ENCODE measurements at regions not wholly inside any gene's neighbourhood (a gene's known extent, or its start where the extent isn't known, plus 50 kb on each side); places are given as distances from the start of the nearest gene placed in this dataset.

DNA sequence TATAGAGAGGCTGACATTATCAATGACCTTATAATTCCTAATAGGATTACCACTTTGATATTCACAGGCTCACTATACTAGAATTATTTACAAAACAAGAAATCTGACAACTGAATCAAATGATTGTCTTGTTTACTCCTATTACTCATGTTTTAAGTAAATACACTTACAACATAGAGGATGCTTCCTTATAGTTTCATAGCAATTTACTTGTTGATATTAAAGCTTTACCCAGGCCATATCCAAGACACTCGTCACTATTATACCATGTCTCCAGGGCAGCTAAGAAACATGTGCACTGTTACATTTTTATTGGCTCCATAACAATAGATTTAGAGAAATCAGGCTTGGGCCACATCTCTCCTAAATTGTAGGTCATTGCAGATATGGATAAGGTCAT is 276.9 kb downstream of the HGF start:
- H3K4me1 Mint-ChIP-seq (ENCODE audit: low read depth): no peaks in the 10 kb centered on the region
- H3K4me3 Mint-ChIP-seq: no peak overlapping the region
- TF ChIP-seq, protein P1, sequence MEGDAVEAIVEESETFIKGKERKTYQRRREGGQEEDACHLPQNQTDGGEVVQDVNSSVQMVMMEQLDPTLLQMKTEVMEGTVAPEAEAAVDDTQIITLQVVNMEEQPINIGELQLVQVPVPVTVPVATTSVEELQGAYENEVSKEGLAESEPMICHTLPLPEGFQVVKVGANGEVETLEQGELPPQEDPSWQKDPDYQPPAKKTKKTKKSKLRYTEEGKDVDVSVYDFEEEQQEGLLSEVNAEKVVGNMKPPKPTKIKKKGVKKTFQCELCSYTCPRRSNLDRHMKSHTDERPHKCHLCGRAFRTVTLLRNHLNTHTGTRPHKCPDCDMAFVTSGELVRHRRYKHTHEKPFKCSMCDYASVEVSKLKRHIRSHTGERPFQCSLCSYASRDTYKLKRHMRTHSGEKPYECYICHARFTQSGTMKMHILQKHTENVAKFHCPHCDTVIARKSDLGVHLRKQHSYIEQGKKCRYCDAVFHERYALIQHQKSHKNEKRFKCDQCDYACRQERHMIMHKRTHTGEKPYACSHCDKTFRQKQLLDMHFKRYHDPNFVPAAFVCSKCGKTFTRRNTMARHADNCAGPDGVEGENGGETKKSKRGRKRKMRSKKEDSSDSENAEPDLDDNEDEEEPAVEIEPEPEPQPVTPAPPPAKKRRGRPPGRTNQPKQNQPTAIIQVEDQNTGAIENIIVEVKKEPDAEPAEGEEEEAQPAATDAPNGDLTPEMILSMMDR (IDR thresholded peaks at IDR 0.05): no peak
- H3K27me3 Mint-ChIP-seq (ENCODE audit: insufficient read depth): no peaks in the 10 kb centered on the region
- no peaks in the 10 kb centered on the region for H3K9me3 Mint-ChIP-seq
- no peaks in the 10 kb centered on the region for H3K36me3 Mint-ChIP-seq (ENCODE audit: low read depth)
- no peak overlapping the region for H3K27ac Mint-ChIP-seq
- no peak for DNase-seq

DNA sequence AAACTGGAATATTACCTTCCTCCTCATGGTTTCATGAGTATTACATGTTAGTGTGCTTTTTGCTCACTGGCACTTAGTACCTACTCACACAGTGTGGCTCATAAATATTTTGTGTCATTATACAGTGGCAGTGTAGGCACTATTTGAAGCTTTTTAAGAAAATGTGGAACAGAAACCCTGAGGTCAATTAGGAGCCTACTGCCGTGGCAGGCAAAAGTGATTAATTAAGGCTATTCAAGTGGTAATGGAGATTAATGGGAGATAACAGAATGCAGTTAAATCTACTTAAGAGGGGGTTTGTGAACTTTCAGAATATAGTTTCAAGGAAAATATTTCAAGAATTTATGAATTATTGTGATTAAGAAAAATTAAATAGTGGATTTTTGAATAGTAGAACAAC is 277.6 kb downstream of the HGF start:
- TF ChIP-seq, protein P1 (IDR thresholded peaks at IDR 0.05): no peak
- DNase-seq: no peak
- Mint-ChIP-seq H3K4me3 (no peak overlapping the region), H3K9me3 (no peaks in the 10 kb centered on the region), H3K36me3 (ENCODE audit: low read depth) (no peaks in the 10 kb centered on the region), H3K4me1 (ENCODE audit: low read depth) (no peaks in the 10 kb centered on the region), H3K27ac (no peak overlapping the region), H3K27me3 (ENCODE audit: insufficient read depth) (no peaks in the 10 kb centered on the region)

DNA sequence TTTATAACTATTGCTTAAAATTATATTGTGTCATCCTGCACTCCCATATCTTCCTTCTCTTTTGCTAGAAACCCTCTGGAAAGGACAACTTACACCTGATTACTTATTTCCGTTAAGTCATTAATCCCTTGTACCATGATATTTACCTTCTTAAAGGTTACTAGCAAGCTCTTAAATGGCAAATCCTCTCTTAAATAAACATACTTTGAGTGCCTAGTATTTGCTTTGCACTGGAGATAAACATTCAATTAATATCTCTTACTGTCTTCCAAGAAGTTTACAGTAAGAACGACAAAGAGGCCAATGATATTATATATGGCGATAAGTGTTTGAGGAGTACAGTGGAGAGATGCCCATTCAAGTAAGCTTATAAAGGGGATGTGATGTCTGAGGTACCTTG is 278.3 kb downstream of the HGF start:
- no peak overlapping the region for H3K4me3 Mint-ChIP-seq
- H3K4me1 Mint-ChIP-seq (ENCODE audit: low read depth): no peaks in the 10 kb centered on the region
- H3K27me3 Mint-ChIP-seq (ENCODE audit: insufficient read depth): no peaks in the 10 kb centered on the region
- H3K9me3 Mint-ChIP-seq: no peaks in the 10 kb centered on the region
- TF ChIP-seq, protein P1 (IDR thresholded peaks at IDR 0.05): no peak
- no peak for DNase-seq
- H3K27ac Mint-ChIP-seq: no peak overlapping the region
- no peaks in the 10 kb centered on the region for H3K36me3 Mint-ChIP-seq (ENCODE audit: low read depth)

DNA sequence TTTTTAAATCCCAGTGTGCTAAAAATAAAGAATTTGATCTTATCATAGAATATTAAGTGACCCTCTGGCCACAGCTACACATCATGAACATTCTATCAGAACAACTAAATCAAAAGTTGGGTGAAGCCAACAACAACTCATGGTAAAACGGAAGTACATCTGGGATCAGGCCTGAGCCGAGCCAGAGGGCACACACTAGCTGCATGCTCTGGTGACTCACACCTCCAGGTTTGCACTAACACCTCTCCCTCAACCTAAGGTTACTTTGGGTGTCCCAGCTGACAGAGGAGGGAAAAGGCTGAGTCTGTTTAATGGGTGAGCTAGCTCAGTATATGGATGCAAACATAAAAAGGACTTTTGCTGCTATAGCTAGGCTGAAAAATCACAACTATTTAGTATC is 281.6 kb downstream of the HGF start:
- no peaks in the 10 kb centered on the region; the same call in 1 of the 2 replicates for H3K27me3 Mint-ChIP-seq (ENCODE audit: insufficient read depth)
- no peaks in the 10 kb centered on the region for H3K9me3 Mint-ChIP-seq
- no peak overlapping the region for H3K4me3 Mint-ChIP-seq
- DNase-seq: no peak
- TF ChIP-seq, protein P1 (IDR thresholded peaks at IDR 0.05): no peak
- peaks cover 10% of the 10 kb centered on the region for H3K4me1 Mint-ChIP-seq (ENCODE audit: low read depth)
- no peaks in the 10 kb centered on the region for H3K36me3 Mint-ChIP-seq (ENCODE audit: low read depth)
- no peak overlapping the region for H3K27ac Mint-ChIP-seq

DNA sequence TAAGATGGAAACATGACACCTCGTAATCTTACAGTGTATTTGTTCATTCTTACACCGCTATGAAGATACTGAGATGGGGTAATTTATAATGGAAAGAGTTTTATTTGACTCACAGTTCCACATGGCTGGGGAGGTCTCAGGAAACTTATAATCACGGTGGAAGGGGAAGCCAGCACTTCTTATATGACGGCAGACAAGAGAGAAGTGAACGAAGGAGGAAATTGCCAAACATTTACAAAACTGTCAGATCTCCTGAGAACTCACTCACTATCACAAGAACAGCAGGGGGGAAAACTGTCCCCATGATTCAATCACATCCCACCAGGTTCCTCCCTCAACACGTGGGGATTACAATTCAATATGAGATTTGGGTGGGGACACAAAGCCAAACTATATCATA is 282.3 kb downstream of the HGF start:
- Mint-ChIP-seq H3K27me3 (ENCODE audit: insufficient read depth) (no peaks in the 10 kb centered on the region; the same call in 1 of the 2 replicates), H3K9me3 (no peaks in the 10 kb centered on the region), H3K4me1 (ENCODE audit: low read depth) (peaks cover 14% of the 10 kb centered on the region), H3K27ac (no peak overlapping the region), H3K4me3 (no peak overlapping the region), H3K36me3 (ENCODE audit: low read depth) (no peaks in the 10 kb centered on the region)
- TF ChIP-seq, protein P1 (IDR thresholded peaks at IDR 0.05): no peak
- DNase-seq: no peak

DNA sequence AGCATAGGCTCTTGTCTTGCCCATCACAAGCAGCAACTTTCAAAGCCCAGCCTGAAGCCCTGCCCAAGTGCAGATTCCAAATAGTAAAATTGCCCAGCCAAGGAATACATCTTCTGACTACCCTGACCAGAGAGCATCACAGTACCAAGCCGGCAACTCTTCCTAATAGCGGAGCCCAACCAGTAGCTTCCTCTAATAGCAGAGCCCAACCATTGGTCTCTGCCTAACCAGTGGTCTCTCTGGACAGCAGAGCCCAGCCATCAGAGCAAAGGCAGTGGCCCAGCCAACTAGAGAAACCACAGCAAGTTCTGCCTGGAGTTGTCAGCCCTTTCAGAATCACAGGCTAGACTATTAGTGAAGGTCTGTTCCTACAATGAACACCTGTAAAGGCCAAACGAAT is 285.6 kb downstream of the HGF start:
- DNase-seq: peak; percentile 86
- Mint-ChIP-seq H3K4me3 (no peak overlapping the region), H3K36me3 (ENCODE audit: low read depth) (no peaks in the 10 kb centered on the region), H3K27me3 (ENCODE audit: insufficient read depth) (peaks cover 3% of the 10 kb centered on the region), H3K27ac (no peak overlapping the region), H3K4me1 (ENCODE audit: low read depth) (peaks cover 14% of the 10 kb centered on the region), H3K9me3 (no peaks in the 10 kb centered on the region)
- TF ChIP-seq, protein P1 (IDR thresholded peaks at IDR 0.05): no peak
